Common myeloid progenitor, CD34-positive (primary cell): ENCODE measurements at regions not wholly inside any gene's neighbourhood (a gene's known extent, or its start where the extent isn't known, plus 50 kb on each side); places are given as distances from the start of the nearest gene placed in this dataset.

Experiments
- CTCF ChIA-PET: fragments of 350-600 bp; sonication (Branson Sonifier 250); formaldehyde crosslinking; loops from one replicate; lab custom pipeline; 2021; ENCODE audit warnings: antibody characterized with exemption; lab: Charles Lee
- POLR2A ChIA-PET: fragments of 350-600 bp; sonication (Branson Sonifier 250); formaldehyde crosslinking; loops from one replicate; lab custom pipeline; 2021; ENCODE audit warnings: antibody characterized with exemption; lab: Charles Lee
- DNase-seq, 3 donors: peaks; one replicate each; pipeline versions ENCODE4 v3.0.0 to v3.0.0-alpha.2; 2013
- H3K27ac ChIP-seq, 2 experiments: 1 replicate in 1 of 2; 2 replicates in 1 of 2; pipeline ENCODE4 v1.7.0; 2013; ENCODE audit warnings: inconsistent platforms in 2 of 2, low read length in 2 of 2, mild to moderate bottlenecking in 2 of 2, low read depth in 1 of 2, moderate library complexity in 1 of 2; ENCODE audit not compliant: severe bottlenecking in 2 of 2, insufficient read depth in 1 of 2, poor library complexity in 1 of 2
- H3K27me3 ChIP-seq, 5 experiments: replicated peaks in 2 of 5; 1 replicate in 3 of 5; 2 replicates in 2 of 5; pipeline versions ENCODE4 v1.6.1 to v1.7.0; 2013; ENCODE audit warnings: low read length in 4 of 5, mild to moderate bottlenecking in 2 of 5, moderate library complexity in 2 of 5, inconsistent platforms in 1 of 5; ENCODE audit not compliant: insufficient read depth in 5 of 5, control insufficient read depth in 4 of 5
- H3K36me3 ChIP-seq, 4 experiments: 1 replicate in 2 of 4; 2 replicates in 2 of 4; pipeline versions ENCODE4 v1.6.1 to v1.7.0; 2013; ENCODE audit warnings: low read length in 3 of 4, control low read depth in 1 of 4, mild to moderate bottlenecking in 1 of 4; ENCODE audit not compliant: control insufficient read depth in 4 of 4, insufficient read depth in 4 of 4
- H3K4me1 ChIP-seq, 4 experiments: 1 replicate in 3 of 4; 2 replicates in 1 of 4; pipeline versions ENCODE4 v1.6.1 to v1.7.1; 2013; ENCODE audit warnings: low read length in 3 of 4, mild to moderate bottlenecking in 3 of 4, control low read depth in 1 of 4, inconsistent platforms in 1 of 4, moderate library complexity in 1 of 4; ENCODE audit not compliant: control insufficient read depth in 4 of 4, insufficient read depth in 4 of 4; ENCODE audit errors: control extremely low read depth in 1 of 4
- H3K4me3 ChIP-seq, 7 experiments: 1 replicate in 4 of 7; 2 replicates in 3 of 7; pipeline versions ENCODE4 v1.5.1 to v1.7.0; 2013; ENCODE audit warnings: mild to moderate bottlenecking in 7 of 7, low read length in 6 of 7, moderate library complexity in 6 of 7, inconsistent platforms in 2 of 7, low read depth in 2 of 7, control low read depth in 1 of 7; ENCODE audit not compliant: insufficient read depth in 4 of 7, control insufficient read depth in 1 of 7; ENCODE audit errors: extremely low read depth in 1 of 7
- H3K9me3 ChIP-seq, 5 experiments: 1 replicate in 4 of 5; 2 replicates in 1 of 5; pipeline versions ENCODE4 v1.6.1 to v1.7.1; 2013; ENCODE audit warnings: low read length in 4 of 5, mild to moderate bottlenecking in 2 of 5, inconsistent platforms in 1 of 5, low read depth in 1 of 5, moderate library complexity in 1 of 5; ENCODE audit not compliant: control insufficient read depth in 4 of 5, insufficient read depth in 2 of 5; ENCODE audit errors: control extremely low read depth in 1 of 5
- WGBS: methylation state at CpG from one replicate; pipeline ENCODE4 v1.1.5; 2013; ENCODE audit not compliant: insufficient coverage; 5-methylcytosine and 5-hydroxymethylcytosine counted together

GRCh38 chr4:110754716-110755115, 131.8 kb upstream of the PITX2 start:
- CTCF ChIA-PET = no interaction called here

DNA sequence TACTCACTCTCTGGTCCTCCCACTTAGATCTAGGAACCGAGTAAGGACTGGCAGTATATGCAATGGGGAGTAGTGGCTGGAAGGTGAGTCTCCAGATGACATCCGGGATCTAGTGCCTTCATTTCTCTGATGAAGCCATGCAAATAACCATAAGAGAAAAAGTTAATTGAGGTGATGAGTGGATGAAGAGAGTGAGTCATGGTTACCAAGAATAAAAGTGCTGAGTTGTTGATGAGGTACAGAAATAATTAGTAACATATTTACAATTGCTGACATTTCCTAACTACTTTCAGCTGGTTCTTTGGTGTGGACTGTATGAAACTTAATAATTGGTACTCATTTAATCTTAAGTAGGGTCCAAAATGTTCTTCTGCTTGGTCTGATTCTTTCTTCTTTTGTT, 146.7 kb upstream of the PITX2 start:
- POLR2A ChIA-PET = no interaction called here
- no peak overlapping the region for H3K4me3 ChIP-seq
- WGBS = 100% methylated on average over 1 of the region's 2 CpGs
- H3K4me1 ChIP-seq = peaks cover 0 to 5% (median 1%) of the 10 kb centered on the region in 4 experiments
- H3K36me3 ChIP-seq = no peaks in the 10 kb centered on the region
- H3K27ac ChIP-seq = no peak overlapping the region
- CTCF ChIA-PET = no interaction called here
- no peak for DNase-seq
- peaks cover 0 to 18% (median 4%) of the 10 kb centered on the region in 5 experiments for H3K27me3 ChIP-seq
- peaks cover 0 to 4% (median 2%) of the 10 kb centered on the region in 5 experiments for H3K9me3 ChIP-seq

More at GRCh38 chr4:110754716-110755115, 131.8 kb upstream of the PITX2 start:
- WGBS = no CpG with 5 or more reads among the region's 2 CpGs
- Histone ChIP-seq H3K36me3 (no peaks in the 10 kb centered on the region), H3K27me3 (peaks cover 0 to 3% (median 0%) of the 10 kb centered on the region in 5 experiments), H3K4me3 (no peak overlapping the region), H3K4me1 (no peaks in the 10 kb centered on the region), H3K9me3 (no peaks in the 10 kb centered on the region), H3K27ac (no peak overlapping the region)
- POLR2A ChIA-PET = no interaction called here
- no peak for DNase-seq

- peak; percentile 4 to 27 (median 16) for DNase-seq
- H3K4me3 ChIP-seq = no peak overlapping the region
- peaks cover 0 to 4% (median 2%) of the 10 kb centered on the region in 5 experiments for H3K9me3 ChIP-seq
- peaks cover 0 to 20% (median 7%) of the 10 kb centered on the region in 5 experiments for H3K27me3 ChIP-seq
- no CpG with 5 or more reads among the region's 3 CpGs for WGBS
- ChIA-PET POLR2A (no interaction called here), CTCF (no interaction called here)
- no peak overlapping the region for H3K27ac ChIP-seq
- peaks cover 0 to 5% (median 1%) of the 10 kb centered on the region in 4 experiments for H3K4me1 ChIP-seq
- H3K36me3 ChIP-seq = no peaks in the 10 kb centered on the region
Observed at GRCh38 chr4:110770353-110770752, 147.5 kb upstream of the PITX2 start.

- H3K4me1 ChIP-seq = no peaks in the 10 kb centered on the region
- H3K27ac ChIP-seq = no peak overlapping the region
- no peaks in the 10 kb centered on the region for H3K36me3 ChIP-seq
- CTCF ChIA-PET = no interaction called here
- H3K9me3 ChIP-seq = no peaks in the 10 kb centered on the region
- H3K4me3 ChIP-seq = no peak overlapping the region
- POLR2A ChIA-PET = no interaction called here
- DNase-seq = no peak
- WGBS = 83% methylated on average over 1 of the region's 2 CpGs
- H3K27me3 ChIP-seq = peaks cover 0 to 12% (median 4%) of the 10 kb centered on the region in 5 experiments
Observed at GRCh38 chr4:110778521-110778920, 155.6 kb upstream of the PITX2 start.

DNA sequence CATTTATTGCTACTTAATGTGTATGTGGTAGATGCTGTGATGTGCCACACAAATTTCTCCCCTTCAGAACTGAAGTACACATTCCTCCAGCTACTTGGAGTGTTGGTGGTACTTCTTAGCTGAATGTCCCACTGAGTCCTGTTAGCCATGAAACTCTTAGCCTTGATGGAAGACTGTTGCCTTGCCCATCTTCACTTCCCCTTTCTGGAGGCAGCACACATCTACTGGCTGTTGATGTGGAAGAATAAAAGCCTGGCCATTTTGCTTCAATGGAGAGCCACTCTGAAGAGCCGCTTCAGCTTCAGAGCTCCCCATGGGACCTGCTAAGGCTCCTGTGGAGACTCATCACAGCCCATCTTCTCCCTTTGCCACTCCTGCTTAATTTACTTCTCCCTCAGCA, 157.7 kb upstream of the PITX2 start:
- H3K27me3 ChIP-seq = peaks cover 0 to 10% (median 0%) of the 10 kb centered on the region in 5 experiments
- no peaks in the 10 kb centered on the region for H3K9me3 ChIP-seq
- ChIA-PET CTCF (no interaction called here), POLR2A (no interaction called here)
- no peak overlapping the region for H3K27ac ChIP-seq
- no peak for DNase-seq
- H3K4me1 ChIP-seq = no peaks in the 10 kb centered on the region
- H3K36me3 ChIP-seq = no peaks in the 10 kb centered on the region
- WGBS = 100% methylated on average over 1 of the region's 1 CpG
- H3K4me3 ChIP-seq = no peak overlapping the region

DNA sequence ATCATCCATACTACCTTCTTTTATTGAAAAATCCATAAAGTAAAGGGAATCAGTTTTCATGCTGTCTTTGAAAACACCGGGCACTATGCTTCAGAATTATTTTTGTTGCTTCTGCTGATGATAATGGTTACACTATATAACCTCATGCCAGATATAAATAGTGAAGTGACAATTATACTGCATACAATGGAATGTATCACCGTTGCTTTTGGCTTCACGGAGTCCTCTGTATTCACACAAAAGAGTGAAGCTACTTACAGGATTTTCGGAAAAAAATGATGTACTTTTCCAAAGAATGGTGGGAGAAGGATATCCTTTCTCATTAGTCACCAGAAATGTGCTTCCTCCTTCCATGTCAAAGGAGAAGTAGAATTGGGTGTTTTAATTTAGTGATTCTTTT, 159.1 kb upstream of the PITX2 start:
- H3K4me1 ChIP-seq = no peaks in the 10 kb centered on the region
- CTCF ChIA-PET = no interaction called here
- DNase-seq = no peak
- no peaks in the 10 kb centered on the region for H3K36me3 ChIP-seq
- H3K27ac ChIP-seq = no peak overlapping the region
- no peak overlapping the region for H3K4me3 ChIP-seq
- no peaks in the 10 kb centered on the region for H3K9me3 ChIP-seq
- 100% methylated on average over 1 of the region's 4 CpGs for WGBS
- peaks cover 0 to 10% (median 2%) of the 10 kb centered on the region in 5 experiments for H3K27me3 ChIP-seq
- POLR2A ChIA-PET = no interaction called here

DNA sequence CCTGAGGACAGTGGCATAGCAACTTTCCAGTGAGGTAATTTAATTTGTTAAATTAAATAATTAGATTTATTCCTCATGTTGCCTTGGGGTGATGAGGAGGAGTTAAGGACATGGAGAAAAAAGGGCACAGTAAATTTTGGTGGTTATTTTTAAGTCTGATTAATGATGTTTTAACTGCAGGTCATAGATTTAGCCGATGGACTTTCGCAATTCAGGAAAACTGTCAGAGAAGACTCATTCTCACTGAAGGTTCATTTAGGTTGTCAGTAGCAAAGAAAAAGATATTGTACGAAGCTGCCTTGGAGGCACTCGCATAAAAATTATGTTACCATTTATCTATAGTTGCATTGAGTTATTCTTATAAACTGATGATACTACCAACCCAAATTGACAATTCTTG, 164.2 kb upstream of the PITX2 start:
- 90% methylated on average over 2 of the region's 4 CpGs for WGBS
- Histone ChIP-seq H3K27ac (no peak overlapping the region), H3K36me3 (no peaks in the 10 kb centered on the region), H3K4me1 (no peaks in the 10 kb centered on the region), H3K4me3 (no peak overlapping the region), H3K27me3 (peaks cover 0 to 6% (median 0%) of the 10 kb centered on the region in 5 experiments), H3K9me3 (no peaks in the 10 kb centered on the region)
- DNase-seq = no peak
- ChIA-PET CTCF (no interaction called here), POLR2A (no interaction called here)
